Duodenal mucosa (tissue), 2 donors: ENCODE measurements at regions not wholly inside any gene's neighbourhood (a gene's known extent, or its start where the extent isn't known, plus 50 kb on each side); places are given as distances from the start of the nearest gene placed in this dataset.

ENCODE experiments used
- H3K27ac ChIP-seq: one replicate; pipeline ENCODE4 v1.7.0; 2013; ENCODE audit warnings: low read depth, low read length
- H3K27me3 ChIP-seq, 2 donors: one replicate each; pipeline ENCODE4 v1.7.0; 2013; ENCODE audit warnings: low read length in 2 of 2, control low read depth in 1 of 2; ENCODE audit not compliant: insufficient read depth in 2 of 2, control insufficient read depth in 1 of 2
- H3K36me3 ChIP-seq, 2 donors: one replicate each; pipeline ENCODE4 v1.7.0; 2013; ENCODE audit warnings: low read length in 2 of 2, control low read depth in 1 of 2; ENCODE audit not compliant: insufficient read depth in 2 of 2, control insufficient read depth in 1 of 2
- H3K4me1 ChIP-seq, 2 donors: one replicate each; pipeline ENCODE4 v1.7.0; 2013; ENCODE audit warnings: low read length in 2 of 2, control low read depth in 1 of 2; ENCODE audit not compliant: insufficient read depth in 2 of 2, control insufficient read depth in 1 of 2
- H3K4me3 ChIP-seq, 2 donors: one replicate each; pipeline ENCODE4 v1.7.0; 2013; ENCODE audit warnings: low read length in 2 of 2, low read depth in 1 of 2
- H3K9ac ChIP-seq, 2 donors: one replicate each; pipeline ENCODE4 v1.7.0; 2013; ENCODE audit warnings: low read length in 2 of 2, low read depth in 1 of 2
- H3K9me3 ChIP-seq, 2 donors: one replicate each; pipeline ENCODE4 v1.7.0; 2013; ENCODE audit warnings: low read length in 2 of 2, control low read depth in 1 of 2; ENCODE audit not compliant: control insufficient read depth in 1 of 2

- Histone ChIP-seq H3K36me3 (no peaks in the 10 kb centered on the region), H3K9ac (no peak overlapping the region), H3K9me3 (no peaks in the 10 kb centered on the region), H3K4me3 (no peak overlapping the region), H3K27me3 (no peaks in the 10 kb centered on the region), H3K4me1 (no peaks in the 10 kb centered on the region), H3K27ac (no peak overlapping the region)
Measured at GRCh38 chr7:124369310-124369709, 336.4 kb upstream of the TMEM229A start.

DNA sequence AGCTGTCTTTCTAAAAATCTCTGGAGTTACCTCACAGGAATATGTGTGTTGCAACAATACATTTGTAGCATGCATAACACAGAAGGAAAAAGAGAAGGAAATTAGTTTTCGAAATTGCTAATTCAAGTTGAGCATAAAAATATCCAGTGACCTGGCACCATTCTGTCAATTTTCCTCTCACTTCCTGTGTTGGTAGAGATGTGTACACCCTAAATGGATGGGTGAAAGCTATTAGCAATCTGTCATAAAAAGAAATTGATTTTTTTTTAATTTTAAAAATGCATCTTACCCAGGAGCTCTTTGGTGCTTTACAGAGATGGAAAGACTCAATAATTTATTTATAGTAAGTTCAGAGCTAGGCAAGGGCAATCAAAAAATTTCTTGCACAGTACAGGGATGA is 333.3 kb upstream of the TMEM229A start:
- no peak overlapping the region for H3K4me3 ChIP-seq
- H3K27ac ChIP-seq, result no peak overlapping the region
- H3K36me3 ChIP-seq, result no peaks in the 10 kb centered on the region

DNA sequence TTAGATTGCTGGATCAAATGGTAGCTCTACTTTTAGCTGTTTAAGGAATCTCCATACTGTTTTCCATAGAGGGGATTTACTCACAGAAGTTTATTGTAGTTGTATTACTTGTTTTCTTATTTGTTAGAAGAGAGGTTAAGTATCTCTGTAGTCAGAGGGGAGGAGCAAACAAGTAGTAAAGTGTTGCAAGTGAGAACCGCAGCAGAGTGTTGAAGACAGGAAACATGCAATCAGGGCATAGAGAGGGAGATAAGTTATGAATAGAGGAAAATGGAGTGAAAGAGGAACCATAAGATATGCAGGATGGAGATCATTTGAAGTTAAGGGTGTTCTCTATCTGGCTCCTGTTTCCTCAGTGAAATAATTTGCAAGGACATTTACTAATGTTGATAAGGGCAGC is 331.4 kb upstream of the TMEM229A start:
- Histone ChIP-seq H3K9me3 (no peaks in the 10 kb centered on the region), H3K36me3 (no peaks in the 10 kb centered on the region), H3K4me3 (no peak overlapping the region), H3K4me1 (no peaks in the 10 kb centered on the region), H3K27ac (no peak overlapping the region), H3K27me3 (no peaks in the 10 kb centered on the region), H3K9ac (no peak overlapping the region)

More for the DNA sequence above, 333.3 kb upstream of the TMEM229A start:
- H3K4me1 ChIP-seq, result no peaks in the 10 kb centered on the region
- no peak overlapping the region for H3K9ac ChIP-seq
- H3K9me3 ChIP-seq, result no peaks in the 10 kb centered on the region
- no peaks in the 10 kb centered on the region for H3K27me3 ChIP-seq

DNA sequence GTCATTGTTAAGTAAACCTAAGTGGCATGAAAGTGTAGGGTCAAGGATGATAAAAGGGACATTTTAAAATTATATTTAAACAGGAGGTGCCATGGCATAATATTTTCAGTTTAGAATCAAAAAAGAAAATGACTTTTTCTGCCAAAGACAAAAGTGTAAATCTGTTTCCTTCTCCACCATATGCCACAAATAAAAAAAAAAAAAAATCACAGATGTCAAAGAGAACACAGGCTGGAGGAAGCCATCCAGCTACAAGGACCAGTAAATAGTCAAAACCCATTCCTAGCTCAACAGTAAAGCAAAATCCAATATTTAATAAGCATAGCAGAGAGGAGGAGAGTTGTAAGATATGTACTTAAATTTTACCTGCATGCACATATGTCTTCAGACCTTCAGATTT is 321.3 kb upstream of the TMEM229A start:
- Histone ChIP-seq H3K9ac (no peak overlapping the region), H3K9me3 (no peaks in the 10 kb centered on the region), H3K27me3 (no peaks in the 10 kb centered on the region), H3K4me3 (no peak overlapping the region), H3K27ac (no peak overlapping the region), H3K36me3 (no peaks in the 10 kb centered on the region), H3K4me1 (no peaks in the 10 kb centered on the region)

GRCh38 chr7:124351950-124352349 is 319.1 kb upstream of the TMEM229A start:
- Histone ChIP-seq H3K4me1 (no peaks in the 10 kb centered on the region), H3K27me3 (no peaks in the 10 kb centered on the region), H3K9ac (no peak overlapping the region), H3K27ac (no peak overlapping the region), H3K9me3 (no peaks in the 10 kb centered on the region), H3K4me3 (no peak overlapping the region), H3K36me3 (no peaks in the 10 kb centered on the region)

DNA sequence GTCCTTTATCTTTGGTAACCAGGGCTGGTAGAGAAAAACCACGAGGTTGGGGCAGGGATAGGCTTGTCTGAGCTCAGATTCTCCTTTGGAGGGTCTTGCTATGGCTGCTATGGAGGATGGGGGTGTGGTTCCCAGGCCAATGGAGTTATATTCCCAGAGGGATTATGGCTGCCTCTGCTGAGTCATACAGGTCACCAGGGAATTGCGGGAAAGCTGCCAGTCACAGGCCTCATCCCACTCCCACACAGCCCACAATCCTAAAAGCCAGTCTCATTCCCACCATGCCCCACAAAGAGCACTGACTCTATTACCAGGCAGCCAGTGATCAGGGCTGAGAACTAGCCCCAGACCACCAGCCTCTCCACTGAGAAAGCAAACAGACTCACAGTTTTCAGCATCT is 316.6 kb upstream of the TMEM229A start:
- Histone ChIP-seq H3K4me1 (no peaks in the 10 kb centered on the region), H3K36me3 (no peaks in the 10 kb centered on the region), H3K9ac (no peak overlapping the region), H3K4me3 (no peak overlapping the region), H3K27ac (no peak overlapping the region), H3K9me3 (no peaks in the 10 kb centered on the region), H3K27me3 (no peaks in the 10 kb centered on the region)

- no peaks in the 10 kb centered on the region for H3K27me3 ChIP-seq
Measured at GRCh38 chr7:124338861-124339260, 306.0 kb upstream of the TMEM229A start.

DNA sequence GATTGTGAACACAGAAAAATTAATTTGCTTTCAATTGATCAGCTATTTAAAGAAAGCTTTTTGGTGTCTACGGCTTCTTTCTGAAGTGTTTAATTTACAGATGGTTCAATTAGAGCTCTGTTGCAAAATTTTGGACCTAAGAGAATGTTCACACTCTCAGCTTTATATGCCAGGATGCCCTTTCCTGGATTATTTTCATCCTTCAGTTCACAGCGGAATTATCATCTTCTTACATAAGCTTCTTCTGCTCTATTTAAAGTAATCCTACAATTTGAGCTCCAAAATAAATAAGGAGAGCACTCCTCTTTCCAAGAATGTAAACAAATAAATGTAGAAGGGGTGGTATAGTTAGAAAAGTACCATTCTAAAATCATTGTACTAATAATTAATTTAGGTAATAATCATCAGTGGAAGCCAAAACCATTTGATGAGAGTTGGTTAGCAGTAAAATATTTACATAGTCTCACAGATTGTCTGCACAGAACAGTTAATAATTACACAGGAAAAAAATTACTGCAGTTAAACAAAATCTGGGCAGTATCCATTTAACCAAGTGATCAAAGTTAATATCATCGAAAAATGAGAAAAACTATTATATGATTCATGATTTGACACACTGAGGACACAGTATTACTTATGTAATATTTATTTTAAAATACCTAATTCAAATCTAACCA is 298.0 kb upstream of the TMEM229A start:
- H3K27me3 ChIP-seq, result no peaks in the 10 kb centered on the region
- H3K36me3 ChIP-seq, result no peaks in the 10 kb centered on the region
- H3K27ac ChIP-seq, result no peak overlapping the region
- H3K9ac ChIP-seq, result no peak overlapping the region
- H3K9me3 ChIP-seq, result no peaks in the 10 kb centered on the region
- no peaks in the 10 kb centered on the region for H3K4me1 ChIP-seq
- no peak overlapping the region for H3K4me3 ChIP-seq

More at GRCh38 chr7:124338861-124339260, 306.0 kb upstream of the TMEM229A start:
- Histone ChIP-seq H3K4me1 (no peaks in the 10 kb centered on the region), H3K4me3 (no peak overlapping the region), H3K27ac (no peak overlapping the region), H3K9ac (no peak overlapping the region), H3K36me3 (no peaks in the 10 kb centered on the region), H3K9me3 (no peaks in the 10 kb centered on the region)

- H3K4me1 ChIP-seq, result no peaks in the 10 kb centered on the region
- H3K36me3 ChIP-seq, result no peaks in the 10 kb centered on the region
- no peaks in the 10 kb centered on the region for H3K9me3 ChIP-seq
- H3K9ac ChIP-seq, result no peak overlapping the region
- no peaks in the 10 kb centered on the region for H3K27me3 ChIP-seq
- no peak overlapping the region for H3K4me3 ChIP-seq
- no peak overlapping the region for H3K27ac ChIP-seq
Measured at GRCh38 chr7:124328774-124329173, 295.9 kb upstream of the TMEM229A start.

GRCh38 chr7:124324262-124324661 is 291.4 kb upstream of the TMEM229A start:
- Histone ChIP-seq H3K4me3 (no peak overlapping the region), H3K4me1 (no peaks in the 10 kb centered on the region), H3K27me3 (no peaks in the 10 kb centered on the region), H3K9ac (no peak overlapping the region), H3K36me3 (no peaks in the 10 kb centered on the region), H3K27ac (no peak overlapping the region), H3K9me3 (no peaks in the 10 kb centered on the region)

DNA sequence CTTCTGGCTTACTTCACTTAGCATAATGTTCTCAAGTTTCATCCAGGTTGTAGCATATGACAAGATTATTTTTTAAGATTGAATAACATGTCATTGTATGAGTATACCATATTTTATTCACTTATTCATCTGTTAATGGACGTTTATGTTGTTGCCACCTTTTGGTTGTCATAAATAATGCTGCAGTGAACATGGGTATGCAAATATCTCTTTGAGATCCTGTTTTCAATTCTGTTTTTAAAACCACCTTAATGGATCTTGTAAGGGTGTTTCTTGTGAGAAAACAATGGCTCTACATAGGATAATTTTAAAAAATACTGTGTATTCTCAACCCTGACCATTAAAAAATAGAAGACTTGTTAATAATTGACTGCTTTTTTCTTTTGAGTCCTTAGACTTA is 290.7 kb upstream of the TMEM229A start:
- no peak overlapping the region for H3K9ac ChIP-seq
- H3K27me3 ChIP-seq, result no peaks in the 10 kb centered on the region
- no peaks in the 10 kb centered on the region for H3K9me3 ChIP-seq
- H3K36me3 ChIP-seq, result no peaks in the 10 kb centered on the region
- no peak overlapping the region for H3K4me3 ChIP-seq
- no peaks in the 10 kb centered on the region for H3K4me1 ChIP-seq
- H3K27ac ChIP-seq, result no peak overlapping the region
